Colonic mucosa (tissue), 4 donors: ENCODE measurements at regions not wholly inside any gene's neighbourhood (a gene's known extent, or its start where the extent isn't known, plus 50 kb on each side); places are given as distances from the start of the nearest gene placed in this dataset.

ENCODE experiments used
- DNase-seq: peaks from one replicate; pipeline ENCODE4 v3.0.0-alpha.2; 2020
- H3K27ac ChIP-seq: fragments of 200-600 bp; one replicate; pipeline ENCODE4 v1.8.0; 2021
- H3K27me3 ChIP-seq: fragments of 200-600 bp; one replicate; pipeline ENCODE4 v1.8.0; 2021
- H3K36me3 ChIP-seq: fragments of 200-600 bp; one replicate; pipeline ENCODE4 v1.8.0; 2021
- H3K4me1 ChIP-seq: fragments of 200-600 bp; one replicate; pipeline ENCODE4 v1.8.0; 2021; ENCODE audit warnings: mild to moderate bottlenecking
- H3K4me3 ChIP-seq: fragments of 200-600 bp; one replicate; pipeline ENCODE4 v1.8.0; 2021
- H3K9ac ChIP-seq, 2 donors: one replicate each; pipeline ENCODE4 v1.7.0; 2013; ENCODE audit warnings: control low read depth in 2 of 2, low read depth in 2 of 2, low read length in 2 of 2
- H3K9me3 ChIP-seq: fragments of 200-600 bp; one replicate; pipeline ENCODE4 v1.8.0; 2021
- CTCF ChIP-seq: fragments of 200-600 bp; IDR thresholded peaks from one replicate; pipeline ENCODE4 v1.8.0; 2022; ENCODE audit warnings: antibody characterized with exemption, mild to moderate bottlenecking
- intact Hi-C: fragments of 100-400 bp; cut with DNase I; formaldehyde crosslinking; loops from one replicate; pipeline ENCODE4 v1.14.1; 2022
- donor health status: healthy.
- donor health status: DM: no; HTN: no; CAD: no.
- donor health status: DM: no; HTN: no; CAD: no.

- Histone ChIP-seq H3K9ac (no peak overlapping the region), H3K36me3 (no peaks in the 10 kb centered on the region), H3K27ac (no peak overlapping the region), H3K9me3 (no peaks in the 10 kb centered on the region), H3K4me1 (no peaks in the 10 kb centered on the region), H3K4me3 (no peak overlapping the region), H3K27me3 (peaks cover 11% of the 10 kb centered on the region)
- TF ChIP-seq CTCF, result no peak
- intact Hi-C loops, result no loop called here
- DNase-seq, result no peak
Measured at GRCh38 chr13:110813646-110814624, 100.4 kb downstream of the ING1 start.

GRCh38 chr13:110815471-110816204 lies 99.2 kb downstream of the ANKRD10 start:
- no peak overlapping the region for H3K27ac ChIP-seq
- no peaks in the 10 kb centered on the region for H3K36me3 ChIP-seq
- H3K4me3 ChIP-seq, result no peak overlapping the region
- intact Hi-C loops, result loop anchor here (5.0 kb wide), 1 partner anchor 223 kb away; no protein-coding TSS in a partner anchor
- H3K4me1 ChIP-seq, result no peaks in the 10 kb centered on the region
- no peak overlapping the region for H3K9ac ChIP-seq
- no peaks in the 10 kb centered on the region for H3K9me3 ChIP-seq
- no peak for TF ChIP-seq CTCF
- H3K27me3 ChIP-seq, result peaks cover 8% of the 10 kb centered on the region
- no peak for DNase-seq

- Histone ChIP-seq H3K4me1 (no peaks in the 10 kb centered on the region), H3K9ac (no peak overlapping the region), H3K4me3 (no peak overlapping the region), H3K27me3 (no peaks in the 10 kb centered on the region), H3K9me3 (no peaks in the 10 kb centered on the region), H3K27ac (no peak overlapping the region), H3K36me3 (no peaks in the 10 kb centered on the region)
- no peak for TF ChIP-seq CTCF
- no peak for DNase-seq
- intact Hi-C loops, result loop anchor here (5.0 kb wide), 1 partner anchor 224 kb away; no protein-coding TSS in a partner anchor
Measured at GRCh38 chr13:110816500-110816899, 98.4 kb downstream of the ANKRD10 start.

GRCh38 chr13:110817143-110817542 lies 97.7 kb downstream of the ANKRD10 start:
- no peak for DNase-seq
- Histone ChIP-seq H3K27ac (no peak overlapping the region), H3K9me3 (no peaks in the 10 kb centered on the region), H3K4me3 (no peak overlapping the region), H3K36me3 (no peaks in the 10 kb centered on the region), H3K4me1 (no peaks in the 10 kb centered on the region), H3K27me3 (no peaks in the 10 kb centered on the region), H3K9ac (no peak overlapping the region)
- no peak for TF ChIP-seq CTCF
- intact Hi-C loops, result loop anchor here (5.0 kb wide), 1 partner anchor 225 kb away; no protein-coding TSS in a partner anchor

GRCh38 chr13:110818747-110819146 lies 96.1 kb downstream of the ANKRD10 start:
- Histone ChIP-seq H3K27me3 (no peaks in the 10 kb centered on the region), H3K4me3 (no peak overlapping the region), H3K9ac (no peak overlapping the region), H3K9me3 (no peaks in the 10 kb centered on the region), H3K27ac (no peak overlapping the region), H3K36me3 (no peaks in the 10 kb centered on the region), H3K4me1 (no peaks in the 10 kb centered on the region)
- no peak for TF ChIP-seq CTCF
- intact Hi-C loops, result loop anchor here (2.0 to 5.0 kb wide), 2 partner anchors 136 to 226 kb away; no protein-coding TSS in a partner anchor
- DNase-seq, result no peak
